GM21529 (cell line): ENCODE measurements at regions not wholly inside any gene's neighbourhood (a gene's known extent, or its start where the extent isn't known, plus 50 kb on each side); places are given as distances from the start of the nearest gene placed in this dataset.
"Not testable (repeated sequence)": the region's sequence is repeated elsewhere in the genome, so short reads cannot be mapped to it uniquely, and the experiment has no call there.

Experiments
- ATAC-seq: cut with Tn5 transposase; IDR thresholded peaks from one replicate; pipeline ENCODE4 v1.9.1; 2021; ENCODE audit not compliant: unreplicated experiment

- ATAC-seq, result no peak
These were observed 185.7 kb upstream of the TBL1XR1 start for GRCh38 chr3:177382944-177383343.

GRCh38 chr3:177385186-177385585 lies 187.9 kb upstream of the TBL1XR1 start:
- ATAC-seq, result no peak

- ATAC-seq, result no peak
These were observed 188.6 kb upstream of the TBL1XR1 start for GRCh38 chr3:177385831-177386301.

- ATAC-seq, result no peak
These were observed 190.9 kb upstream of the TBL1XR1 start for GRCh38 chr3:177388209-177388608.

- ATAC-seq, result not testable (repeated sequence)
These were observed 197.1 kb upstream of the TBL1XR1 start for GRCh38 chr3:177394231-177395024.

GRCh38 chr3:177396733-177397132 lies 199.5 kb upstream of the TBL1XR1 start:
- ATAC-seq, result no peak

- no peak for ATAC-seq
These were observed 204.1 kb upstream of the TBL1XR1 start for GRCh38 chr3:177401375-177401774.

GRCh38 chr3:177402533-177402932 lies 205.3 kb upstream of the TBL1XR1 start:
- ATAC-seq, result no peak

- ATAC-seq, result no peak
These were observed 207.9 kb upstream of the TBL1XR1 start for GRCh38 chr3:177405191-177405672.

GRCh38 chr3:177410730-177411129 lies 213.4 kb upstream of the TBL1XR1 start:
- ATAC-seq, result no peak

GRCh38 chr3:177411201-177411600 lies 213.9 kb upstream of the TBL1XR1 start:
- no peak for ATAC-seq

- not testable (repeated sequence) for ATAC-seq
These were observed 215.4 kb upstream of the TBL1XR1 start for GRCh38 chr3:177412677-177413170.

GRCh38 chr3:177414093-177414492 lies 216.8 kb upstream of the TBL1XR1 start:
- no peak for ATAC-seq

- no peak for ATAC-seq
These were observed 221.5 kb upstream of the TBL1XR1 start for GRCh38 chr3:177418787-177419186.

- peak; percentile 68 for ATAC-seq
These were observed 222.8 kb upstream of the TBL1XR1 start for GRCh38 chr3:177419904-177420601.

- no peak for ATAC-seq
These were observed 223.6 kb upstream of the TBL1XR1 start for GRCh38 chr3:177420651-177421480.

- no peak for ATAC-seq
These were observed 224.2 kb upstream of the TBL1XR1 start for GRCh38 chr3:177421481-177421785.

- ATAC-seq, result no peak
These were observed 227.2 kb upstream of the TBL1XR1 start for GRCh38 chr3:177424521-177424920.

- ATAC-seq, result no peak
These were observed 227.8 kb upstream of the TBL1XR1 start for GRCh38 chr3:177425042-177425441.

GRCh38 chr3:177426106-177426877 lies 229.0 kb upstream of the TBL1XR1 start:
- ATAC-seq, result no peak
